ENCODE measurements at regions not wholly inside any gene's neighbourhood (a gene's known extent, or its start where the extent isn't known, plus 50 kb on each side); places are given as distances from the start of the nearest gene placed in this dataset.
"Not testable (repeated sequence)": the region's sequence is repeated elsewhere in the genome, so short reads cannot be mapped to it uniquely, and the experiment has no call there.

- DNase-seq = no peak
Observed at GRCh38 chr5:13212886-13213285, 731.6 kb downstream of the DNAH5 start.

GRCh38 chr5:13211064-13211463, 733.4 kb downstream of the DNAH5 start:
- DNase-seq = no peak

GRCh38 chr5:13207112-13207511, 737.4 kb downstream of the DNAH5 start:
- no peak for DNase-seq

- no peak for DNase-seq
Observed at GRCh38 chr5:13201022-13201421, 743.5 kb downstream of the DNAH5 start.

- DNase-seq = not testable (repeated sequence)
Observed at GRCh38 chr5:13198226-13198625, 746.3 kb downstream of the DNAH5 start.

GRCh38 chr5:13189532-13189931, 755.0 kb downstream of the DNAH5 start:
- no peak for DNase-seq

GRCh38 chr5:13188371-13188770, 756.1 kb downstream of the DNAH5 start:
- DNase-seq = no peak

- DNase-seq = no peak
Observed at GRCh38 chr5:13187186-13187585, 757.3 kb downstream of the DNAH5 start.

- DNase-seq = no peak
Observed at GRCh38 chr5:13186177-13186576, 758.3 kb downstream of the DNAH5 start.

- no peak for DNase-seq
Observed at GRCh38 chr5:13179407-13180087, 764.9 kb downstream of the DNAH5 start.

- DNase-seq = no peak
Observed at GRCh38 chr5:13143630-13144029, 800.9 kb downstream of the DNAH5 start.

GRCh38 chr5:13143214-13143613, 801.3 kb downstream of the DNAH5 start:
- DNase-seq = no peak

GRCh38 chr5:13133951-13134350, 810.5 kb downstream of the DNAH5 start:
- no peak for DNase-seq

- no peak for DNase-seq
Observed at GRCh38 chr5:13115476-13115875, 829.0 kb downstream of the DNAH5 start.

- no peak for DNase-seq
Observed at GRCh38 chr5:13108265-13108664, 836.2 kb downstream of the DNAH5 start.

- no peak for DNase-seq
Observed at GRCh38 chr5:13107537-13107936, 837.0 kb downstream of the DNAH5 start.

- no peak for DNase-seq
Observed at GRCh38 chr5:13081116-13081515, 863.4 kb downstream of the DNAH5 start.

GRCh38 chr5:13072936-13073335, 871.6 kb downstream of the DNAH5 start:
- not testable (repeated sequence) for DNase-seq

- DNase-seq = no peak
Observed at GRCh38 chr5:13063088-13063487, 881.4 kb downstream of the DNAH5 start.

GRCh38 chr5:13045897-13046551, 898.5 kb downstream of the DNAH5 start:
- no peak for DNase-seq

GRCh38 chr5:13034061-13034460, 910.4 kb downstream of the DNAH5 start:
- no peak for DNase-seq

- DNase-seq = no peak
Observed at GRCh38 chr5:13029211-13029610, 915.3 kb downstream of the DNAH5 start.

GRCh38 chr5:13027874-13028273, 916.6 kb downstream of the DNAH5 start:
- no peak for DNase-seq

- no peak for DNase-seq
Observed at GRCh38 chr5:13019729-13020128, 924.8 kb downstream of the DNAH5 start.

- no peak for DNase-seq
Observed at GRCh38 chr5:13003457-13003856, 941.0 kb downstream of the DNAH5 start.

Data from NCI-H2171 (cell line).